ENCODE measurements at regions not wholly inside any gene's neighbourhood (a gene's known extent, or its start where the extent isn't known, plus 50 kb on each side); places are given as distances from the start of the nearest gene placed in this dataset.

- no peak for TF ChIP-seq ZFX (IDR thresholded peaks at IDR 0.05)
- TF ChIP-seq, protein P1, sequence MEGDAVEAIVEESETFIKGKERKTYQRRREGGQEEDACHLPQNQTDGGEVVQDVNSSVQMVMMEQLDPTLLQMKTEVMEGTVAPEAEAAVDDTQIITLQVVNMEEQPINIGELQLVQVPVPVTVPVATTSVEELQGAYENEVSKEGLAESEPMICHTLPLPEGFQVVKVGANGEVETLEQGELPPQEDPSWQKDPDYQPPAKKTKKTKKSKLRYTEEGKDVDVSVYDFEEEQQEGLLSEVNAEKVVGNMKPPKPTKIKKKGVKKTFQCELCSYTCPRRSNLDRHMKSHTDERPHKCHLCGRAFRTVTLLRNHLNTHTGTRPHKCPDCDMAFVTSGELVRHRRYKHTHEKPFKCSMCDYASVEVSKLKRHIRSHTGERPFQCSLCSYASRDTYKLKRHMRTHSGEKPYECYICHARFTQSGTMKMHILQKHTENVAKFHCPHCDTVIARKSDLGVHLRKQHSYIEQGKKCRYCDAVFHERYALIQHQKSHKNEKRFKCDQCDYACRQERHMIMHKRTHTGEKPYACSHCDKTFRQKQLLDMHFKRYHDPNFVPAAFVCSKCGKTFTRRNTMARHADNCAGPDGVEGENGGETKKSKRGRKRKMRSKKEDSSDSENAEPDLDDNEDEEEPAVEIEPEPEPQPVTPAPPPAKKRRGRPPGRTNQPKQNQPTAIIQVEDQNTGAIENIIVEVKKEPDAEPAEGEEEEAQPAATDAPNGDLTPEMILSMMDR (conservative IDR thresholded peaks at IDR 0.05) = no peak
These were observed 226.0 kb downstream of the GAS1 start for GRCh38 chr9:86721226-86721781.

GRCh38 chr9:86720639-86721225 lies 226.6 kb downstream of the GAS1 start:
- TF ChIP-seq ZFX (IDR thresholded peaks at IDR 0.05) = no peak
- TF ChIP-seq, protein P1 (conservative IDR thresholded peaks at IDR 0.05) = no peak
- H3K27ac ChIP-seq = no peak overlapping the region

More at GRCh38 chr9:86721226-86721781, 226.0 kb downstream of the GAS1 start:
- H3K27ac ChIP-seq = no peak overlapping the region

DNA sequence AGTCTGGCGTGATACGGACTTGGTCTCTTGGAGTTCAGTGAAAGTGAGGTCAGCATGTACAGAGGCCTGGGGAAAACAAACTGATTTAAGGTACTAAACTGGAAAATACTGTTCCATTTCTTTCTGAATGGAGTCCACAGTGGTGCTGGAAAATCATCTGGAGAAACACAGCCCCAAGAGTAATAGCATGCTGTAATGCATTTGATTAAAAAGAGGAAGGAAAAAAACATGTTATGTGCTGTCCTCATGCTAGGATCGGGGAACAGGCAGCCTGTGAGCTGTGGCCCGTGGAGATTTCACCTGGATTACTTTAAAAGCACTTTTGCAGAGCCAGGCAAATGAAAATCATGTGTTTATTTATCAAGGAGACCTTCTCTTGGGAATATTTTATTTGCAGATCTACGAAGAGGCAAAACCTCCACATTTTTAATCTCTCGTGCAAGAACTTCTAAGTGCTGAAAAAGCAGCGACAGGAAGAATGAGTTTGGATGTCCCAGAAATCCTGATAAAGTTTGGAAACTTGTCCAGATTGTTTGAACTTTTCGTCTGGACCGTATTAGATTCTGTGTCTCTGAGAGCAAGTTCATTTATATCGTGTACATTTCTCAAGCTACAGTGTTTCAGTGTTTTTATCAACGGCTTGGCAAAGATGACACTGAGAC lies 228.8 kb downstream of the GAS1 start:
- no peak overlapping the region for H3K27ac ChIP-seq
- TF ChIP-seq, protein P1 (conservative IDR thresholded peaks at IDR 0.05) = no peak
- no peak for TF ChIP-seq ZFX (IDR thresholded peaks at IDR 0.05)

- TF ChIP-seq, protein P1 (conservative IDR thresholded peaks at IDR 0.05) = no peak
- no peak for TF ChIP-seq ZFX (IDR thresholded peaks at IDR 0.05)
- no peak overlapping the region for H3K27ac ChIP-seq
These were observed 230.9 kb downstream of the GAS1 start for GRCh38 chr9:86716326-86716922.

DNA sequence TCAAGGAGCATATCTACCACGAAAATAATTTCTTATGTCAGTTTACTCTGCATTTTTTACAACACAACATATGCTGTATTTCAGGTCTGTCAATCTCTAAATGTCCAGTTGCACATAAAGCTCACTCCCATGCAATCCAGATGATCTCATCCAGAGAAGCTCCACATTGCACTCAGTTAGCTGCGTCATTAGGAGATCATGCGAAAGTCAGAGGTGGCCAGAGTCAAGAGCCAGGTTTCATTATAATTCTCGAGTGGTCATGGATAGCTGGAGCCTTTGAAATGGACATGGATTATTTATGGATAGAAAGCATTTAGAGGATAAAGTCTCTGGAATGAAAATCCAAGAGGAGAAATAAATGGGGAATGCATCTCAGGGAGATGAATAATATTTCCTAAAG lies 232.3 kb downstream of the GAS1 start:
- TF ChIP-seq ZFX (IDR thresholded peaks at IDR 0.05) = no peak
- TF ChIP-seq, protein P1 (conservative IDR thresholded peaks at IDR 0.05) = no peak
- H3K27ac ChIP-seq = no peak overlapping the region

DNA sequence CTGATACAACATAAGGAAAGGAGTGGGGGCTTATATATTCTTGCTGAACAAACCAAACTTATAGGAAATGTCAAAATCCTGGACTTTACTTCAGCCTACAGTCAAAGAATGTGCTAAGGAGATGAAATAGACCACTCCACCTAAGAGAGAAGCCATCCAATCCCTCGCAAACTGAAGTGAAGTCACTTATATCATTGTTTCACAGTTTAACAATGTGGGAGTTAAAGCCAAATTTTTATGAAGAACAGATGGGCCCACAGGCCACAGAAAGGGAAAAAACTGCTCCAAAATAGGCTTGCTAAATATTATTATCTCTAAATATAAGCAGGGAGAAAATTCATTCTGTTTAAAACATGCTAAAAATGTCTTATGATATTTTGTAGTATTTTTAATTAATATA lies 233.3 kb downstream of the GAS1 start:
- no peak for TF ChIP-seq ZFX (IDR thresholded peaks at IDR 0.05)
- H3K27ac ChIP-seq = no peak overlapping the region

GRCh38 chr9:86713470-86713869 lies 233.8 kb downstream of the GAS1 start:
- no peak overlapping the region for H3K27ac ChIP-seq
- TF ChIP-seq ZFX (IDR thresholded peaks at IDR 0.05) = no peak
- TF ChIP-seq, protein P1 (conservative IDR thresholded peaks at IDR 0.05) = no peak
